Activated T-cell treated with anti-CD3 and anti-CD28 coated beads, Interleukin-2, amount 50 U/mL, for 24 hours (primary cell): ENCODE measurements at regions not wholly inside any gene's neighbourhood (a gene's known extent, or its start where the extent isn't known, plus 50 kb on each side); places are given as distances from the start of the nearest gene placed in this dataset.
"Not testable (repeated sequence)": the region's sequence is repeated elsewhere in the genome, so short reads cannot be mapped to it uniquely, and the experiment has no call there.

Experiments
- DNase-seq: peaks from one replicate; pipeline ENCODE4 v3.0.0-alpha.2; 2020
- H3K27ac Mint-ChIP-seq: 2 replicates; pipeline ENCODE4 v1.8.0; 2020; ENCODE audit warnings: mild to moderate bottlenecking, mixed read lengths
- H3K27me3 Mint-ChIP-seq: 2 replicates; pipeline ENCODE4 v1.8.0; 2020; ENCODE audit warnings: mixed read lengths
- H3K36me3 Mint-ChIP-seq: 2 replicates; pipeline ENCODE4 v1.8.0; 2020; ENCODE audit warnings: low read depth, mixed read lengths
- H3K4me1 Mint-ChIP-seq: 2 replicates; pipeline ENCODE4 v1.8.0; 2020; ENCODE audit warnings: low read depth, mixed read lengths
- H3K4me3 Mint-ChIP-seq: 2 replicates; pipeline ENCODE4 v1.8.0; 2020; ENCODE audit warnings: mild to moderate bottlenecking, moderate library complexity, mixed read lengths
- H3K9me3 Mint-ChIP-seq: 2 replicates; pipeline ENCODE4 v1.8.0; 2020; ENCODE audit warnings: mixed read lengths

GRCh38 chr15:26126070-26126469 is 262.9 kb upstream of the ATP10A start:
- Mint-ChIP-seq H3K9me3 (no peaks in the 10 kb centered on the region), H3K27me3 (peaks cover 39% of the 10 kb centered on the region), H3K4me3 (no peak overlapping the region), H3K36me3 (no peaks in the 10 kb centered on the region), H3K27ac (no peak overlapping the region), H3K4me1 (no peaks in the 10 kb centered on the region)
- no peak for DNase-seq

DNA sequence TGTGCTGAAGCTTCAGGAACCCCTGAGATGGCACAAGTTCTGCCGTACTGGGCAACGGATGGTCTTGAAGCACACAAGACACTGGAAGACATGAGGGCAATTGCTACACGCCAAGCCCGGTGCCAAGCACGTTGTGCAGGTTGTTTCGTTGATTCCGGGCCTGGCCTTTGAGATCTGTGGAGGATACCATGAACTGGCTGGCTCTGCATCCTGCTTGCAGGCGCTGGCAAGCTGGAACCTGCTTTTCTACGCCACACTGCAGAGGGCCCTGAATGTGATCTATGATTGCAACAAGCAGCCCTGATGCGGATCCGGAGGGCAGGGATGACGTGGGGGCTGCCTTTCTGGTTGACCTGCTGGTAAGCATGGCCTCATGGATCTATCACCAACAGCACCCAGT is 262.5 kb upstream of the ATP10A start:
- DNase-seq: no peak
- no peak overlapping the region for H3K27ac Mint-ChIP-seq
- no peak overlapping the region for H3K4me3 Mint-ChIP-seq
- no peaks in the 10 kb centered on the region for H3K36me3 Mint-ChIP-seq
- H3K9me3 Mint-ChIP-seq: no peaks in the 10 kb centered on the region
- peaks cover 39% of the 10 kb centered on the region for H3K27me3 Mint-ChIP-seq
- H3K4me1 Mint-ChIP-seq: no peaks in the 10 kb centered on the region

- DNase-seq: no peak
- Mint-ChIP-seq H3K4me1 (no peaks in the 10 kb centered on the region), H3K27me3 (no peaks in the 10 kb centered on the region), H3K36me3 (no peaks in the 10 kb centered on the region), H3K27ac (no peak overlapping the region), H3K4me3 (no peak overlapping the region), H3K9me3 (no peaks in the 10 kb centered on the region)
Observed at GRCh38 chr15:26119322-26119721, 256.2 kb upstream of the ATP10A start.

DNA sequence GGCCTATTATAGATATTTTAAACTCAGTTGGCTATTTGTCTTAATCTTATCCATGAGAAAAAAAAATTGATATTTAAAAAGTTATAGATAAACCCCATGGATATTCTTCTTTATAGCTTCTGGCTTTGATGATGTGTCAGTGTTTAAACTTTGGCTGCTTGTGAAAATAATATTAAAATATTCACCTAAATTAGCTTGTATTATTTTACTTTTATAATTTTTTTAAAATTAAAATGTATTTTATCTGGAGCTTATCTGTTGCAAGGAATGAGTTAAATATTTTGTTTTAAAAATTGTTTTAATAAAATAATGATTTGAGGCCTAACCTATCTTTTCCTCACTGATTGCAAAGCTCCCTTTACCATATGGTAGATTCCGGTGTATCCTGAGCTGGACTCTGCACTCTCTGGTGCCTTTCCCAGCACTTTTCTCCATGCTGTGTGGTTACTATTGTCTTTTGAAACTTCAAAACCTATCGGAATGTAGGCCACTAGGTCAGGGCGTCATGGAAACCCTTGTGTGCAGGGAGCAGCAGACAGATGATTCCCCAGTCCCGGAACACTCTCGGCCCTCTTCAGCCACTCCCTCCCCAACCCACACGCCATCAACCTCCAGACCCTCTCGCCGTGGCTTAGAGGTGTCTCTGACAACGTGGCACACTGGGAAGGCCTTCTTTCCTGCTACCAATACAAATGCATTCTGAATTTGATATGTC is 252.3 kb upstream of the ATP10A start:
- H3K27me3 Mint-ChIP-seq: no peaks in the 10 kb centered on the region
- no peak for DNase-seq
- H3K27ac Mint-ChIP-seq: no peak overlapping the region
- H3K9me3 Mint-ChIP-seq: no peaks in the 10 kb centered on the region
- H3K4me3 Mint-ChIP-seq: no peak overlapping the region
- H3K36me3 Mint-ChIP-seq: no peaks in the 10 kb centered on the region
- H3K4me1 Mint-ChIP-seq: no peaks in the 10 kb centered on the region

GRCh38 chr15:26114128-26114527 is 251.0 kb upstream of the ATP10A start:
- H3K27me3 Mint-ChIP-seq, H3K36me3 Mint-ChIP-seq, DNase-seq, H3K9me3 Mint-ChIP-seq, H3K27ac Mint-ChIP-seq, H3K4me3 Mint-ChIP-seq, H3K4me1 Mint-ChIP-seq: not testable (repeated sequence)

- Mint-ChIP-seq H3K9me3 (no peaks in the 10 kb centered on the region), H3K36me3 (no peaks in the 10 kb centered on the region), H3K4me3 (no peak overlapping the region), H3K27me3 (no peaks in the 10 kb centered on the region), H3K4me1 (no peaks in the 10 kb centered on the region), H3K27ac (no peak overlapping the region)
- DNase-seq: no peak
Observed at GRCh38 chr15:26113296-26113695, 250.2 kb upstream of the ATP10A start.

DNA sequence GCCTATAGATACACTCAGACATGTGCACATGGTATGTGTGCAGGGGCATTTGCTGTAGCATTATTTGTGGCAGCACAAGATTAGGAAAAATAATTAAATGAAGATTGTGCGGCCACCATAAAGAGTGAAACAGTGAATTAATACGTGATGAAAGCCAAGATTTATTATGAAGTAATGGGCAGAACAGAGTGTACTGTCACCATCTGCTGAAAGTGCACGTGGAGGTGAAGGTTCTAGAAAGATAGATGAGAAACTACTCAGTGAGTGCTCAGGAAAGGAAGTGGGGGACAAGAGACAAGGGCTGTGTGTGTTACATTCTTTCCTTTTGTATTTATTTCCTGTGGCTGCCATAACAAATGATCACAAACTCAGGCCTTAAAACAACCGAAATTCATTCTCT is 246.1 kb upstream of the ATP10A start:
- DNase-seq: no peak
- peaks cover 6% of the 10 kb centered on the region for H3K27me3 Mint-ChIP-seq
- no peak overlapping the region for H3K4me3 Mint-ChIP-seq
- no peaks in the 10 kb centered on the region for H3K36me3 Mint-ChIP-seq
- no peak overlapping the region for H3K27ac Mint-ChIP-seq
- H3K4me1 Mint-ChIP-seq: no peaks in the 10 kb centered on the region
- peaks cover 5% of the 10 kb centered on the region for H3K9me3 Mint-ChIP-seq

DNA sequence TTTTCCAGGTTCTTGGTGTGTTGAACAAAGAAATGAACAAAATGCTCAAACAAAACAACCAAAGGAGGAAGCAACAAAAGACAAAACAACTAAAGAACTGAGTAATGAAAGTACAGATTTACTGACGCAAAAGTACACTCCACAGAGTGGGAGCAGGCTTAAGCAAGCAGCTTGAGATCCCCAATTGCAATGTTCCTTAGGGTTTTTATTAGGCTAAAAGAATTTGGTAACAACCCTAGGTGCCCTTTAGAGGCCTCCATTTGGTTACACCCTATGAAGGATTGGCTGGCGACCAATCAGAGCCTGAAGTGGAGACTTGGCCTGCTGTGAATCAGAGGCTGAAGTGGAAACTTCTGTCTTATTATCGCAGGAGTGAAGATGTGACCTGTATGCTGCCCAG is 243.4 kb upstream of the ATP10A start:
- Mint-ChIP-seq H3K4me3 (no peak overlapping the region), H3K9me3 (peaks cover 5% of the 10 kb centered on the region), H3K4me1 (no peaks in the 10 kb centered on the region), H3K27me3 (peaks cover 20% of the 10 kb centered on the region), H3K27ac (no peak overlapping the region), H3K36me3 (no peaks in the 10 kb centered on the region)
- DNase-seq: no peak

GRCh38 chr15:26103002-26103404 is 239.9 kb upstream of the ATP10A start:
- H3K4me3 Mint-ChIP-seq: no peak overlapping the region
- H3K27ac Mint-ChIP-seq: no peak overlapping the region
- H3K4me1 Mint-ChIP-seq: no peaks in the 10 kb centered on the region

DNA sequence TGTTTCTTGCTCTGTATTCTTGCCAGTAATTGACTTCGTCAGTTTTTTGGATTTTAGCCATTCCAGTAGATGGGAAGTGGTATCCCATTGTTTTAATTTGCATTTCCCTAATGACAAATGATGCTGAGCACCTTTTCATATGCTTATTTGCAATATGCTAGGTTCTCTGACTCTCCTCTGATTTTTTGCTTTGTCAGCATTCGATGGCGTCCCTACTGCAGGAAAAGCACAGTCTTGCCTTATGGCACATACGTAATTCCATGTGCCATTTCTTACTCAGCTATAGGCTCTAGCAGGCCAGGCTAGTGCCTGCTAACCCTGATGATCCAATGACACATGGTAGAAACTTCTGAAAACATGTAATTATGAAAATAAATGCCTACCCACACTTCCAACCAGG is 239.2 kb upstream of the ATP10A start:
- no peak overlapping the region for H3K4me3 Mint-ChIP-seq
- H3K27ac Mint-ChIP-seq: no peak overlapping the region
- H3K9me3 Mint-ChIP-seq: peaks cover 5% of the 10 kb centered on the region
- no peaks in the 10 kb centered on the region for H3K36me3 Mint-ChIP-seq
- H3K4me1 Mint-ChIP-seq: no peaks in the 10 kb centered on the region
- H3K27me3 Mint-ChIP-seq: peaks cover 26% of the 10 kb centered on the region
- DNase-seq: no peak

More at GRCh38 chr15:26103002-26103404, 239.9 kb upstream of the ATP10A start:
- DNase-seq: no peak
- H3K27me3 Mint-ChIP-seq: peaks cover 26% of the 10 kb centered on the region
- peaks cover 5% of the 10 kb centered on the region for H3K9me3 Mint-ChIP-seq
- no peaks in the 10 kb centered on the region for H3K36me3 Mint-ChIP-seq

DNA sequence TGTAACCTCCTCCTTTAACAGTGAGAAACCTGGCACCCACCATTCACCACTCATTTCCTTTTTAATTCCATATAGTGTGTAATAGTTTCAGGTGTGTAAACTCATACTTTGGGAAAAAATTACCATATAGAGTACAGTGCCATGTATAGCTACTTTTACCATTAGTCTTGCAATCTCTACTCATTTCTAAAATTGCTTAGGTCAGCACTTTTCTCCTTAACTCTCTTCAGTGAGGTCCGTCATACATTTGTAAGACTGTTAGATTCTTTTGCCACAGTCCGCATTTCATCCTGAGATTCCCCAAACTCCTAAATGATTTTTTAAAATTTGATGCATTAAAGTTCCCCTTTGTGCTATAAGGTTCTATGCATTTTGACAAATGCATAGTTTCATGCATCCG is 238.3 kb upstream of the ATP10A start:
- H3K4me1 Mint-ChIP-seq: no peaks in the 10 kb centered on the region
- H3K27me3 Mint-ChIP-seq: peaks cover 26% of the 10 kb centered on the region
- DNase-seq: no peak
- no peaks in the 10 kb centered on the region for H3K36me3 Mint-ChIP-seq
- no peak overlapping the region for H3K27ac Mint-ChIP-seq
- H3K4me3 Mint-ChIP-seq: no peak overlapping the region
- H3K9me3 Mint-ChIP-seq: peaks cover 2% of the 10 kb centered on the region

DNA sequence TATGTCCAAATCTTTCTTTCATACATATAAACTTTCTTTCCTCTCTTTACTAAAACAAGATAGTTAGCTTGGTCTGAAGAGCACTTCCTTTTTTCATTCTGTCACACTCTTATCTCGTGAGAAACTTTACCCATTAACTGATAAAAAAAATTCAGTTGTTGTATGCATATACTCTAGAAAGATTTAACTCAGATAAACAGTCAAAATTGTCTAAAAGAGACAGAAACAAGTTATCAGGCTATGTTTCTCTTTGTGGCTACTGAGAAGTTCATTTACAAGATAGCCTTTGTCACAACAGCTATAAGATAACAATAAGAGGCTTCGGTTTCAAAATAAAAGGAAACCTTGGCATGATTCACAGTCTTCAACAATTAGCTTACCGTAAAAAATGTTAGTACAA is 235.7 kb upstream of the ATP10A start:
- no peak for DNase-seq
- Mint-ChIP-seq H3K27ac (no peak overlapping the region), H3K9me3 (no peaks in the 10 kb centered on the region), H3K4me3 (no peak overlapping the region), H3K36me3 (no peaks in the 10 kb centered on the region), H3K4me1 (no peaks in the 10 kb centered on the region), H3K27me3 (peaks cover 28% of the 10 kb centered on the region)

- Mint-ChIP-seq H3K27me3 (peaks cover 28% of the 10 kb centered on the region), H3K27ac (no peak overlapping the region), H3K9me3 (no peaks in the 10 kb centered on the region), H3K36me3 (no peaks in the 10 kb centered on the region), H3K4me3 (no peak overlapping the region), H3K4me1 (no peaks in the 10 kb centered on the region)
- no peak for DNase-seq
Observed at GRCh38 chr15:26097216-26097615, 234.1 kb upstream of the ATP10A start.

DNA sequence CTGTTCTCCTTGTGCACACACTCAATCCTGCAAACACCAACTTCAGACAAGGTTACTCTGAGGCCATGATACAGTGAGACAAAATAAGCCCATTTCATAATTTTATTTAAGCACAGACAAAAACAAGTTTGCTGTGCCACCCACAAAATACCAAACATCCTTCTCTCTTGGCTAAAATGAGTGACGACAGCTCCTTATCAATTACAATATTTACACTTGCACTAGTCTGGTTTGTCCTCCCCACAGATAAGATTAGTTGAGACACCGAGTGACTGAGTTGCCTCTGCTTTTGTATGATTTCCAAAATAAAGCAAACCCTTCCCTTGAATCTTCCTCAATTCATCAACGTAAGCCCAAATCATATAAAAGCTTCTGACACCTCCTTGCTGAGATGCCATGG is 233.5 kb upstream of the ATP10A start:
- Mint-ChIP-seq H3K9me3 (no peaks in the 10 kb centered on the region), H3K4me1 (no peaks in the 10 kb centered on the region), H3K4me3 (no peak overlapping the region), H3K36me3 (no peaks in the 10 kb centered on the region), H3K27ac (no peak overlapping the region), H3K27me3 (peaks cover 31% of the 10 kb centered on the region)
- no peak for DNase-seq

GRCh38 chr15:26095710-26096330 is 232.7 kb upstream of the ATP10A start:
- H3K27ac Mint-ChIP-seq: no peak overlapping the region
- H3K4me1 Mint-ChIP-seq: peaks cover 2% of the 10 kb centered on the region
- H3K9me3 Mint-ChIP-seq: no peaks in the 10 kb centered on the region
- peaks cover 36% of the 10 kb centered on the region for H3K27me3 Mint-ChIP-seq
- H3K4me3 Mint-ChIP-seq: no peak overlapping the region
- DNase-seq: no peak
- H3K36me3 Mint-ChIP-seq: no peaks in the 10 kb centered on the region
